Memory B cell (primary cell): ENCODE measurements at regions not wholly inside any gene's neighbourhood (a gene's known extent, or its start where the extent isn't known, plus 50 kb on each side); places are given as distances from the start of the nearest gene placed in this dataset.
"Not testable (repeated sequence)": the region's sequence is repeated elsewhere in the genome, so short reads cannot be mapped to it uniquely, and the experiment has no call there.

Experiments
- ATAC-seq: fragments of 150-1000 bp; cut with Tn5 transposase; 2 replicates; pipeline ENCODE4 v1.10.0; 2021; ENCODE audit warnings: low read depth, mild to moderate bottlenecking, moderate library complexity
- DNase-seq, 2 donors: peaks; one replicate each; pipeline ENCODE4 v3.0.0; 2022; ENCODE audit warnings: low spot score in 2 of 2
- H3K27ac Mint-ChIP-seq: one replicate; pipeline ENCODE4 v1.8.0; 2022; ENCODE audit warnings: mild to moderate bottlenecking, moderate library complexity, mixed read lengths
- H3K27me3 Mint-ChIP-seq: one replicate; pipeline ENCODE4 v1.8.0; 2022; ENCODE audit warnings: mixed read lengths
- H3K36me3 Mint-ChIP-seq: one replicate; pipeline ENCODE4 v1.8.0; 2022; ENCODE audit warnings: mild to moderate bottlenecking, mixed read lengths
- H3K4me1 Mint-ChIP-seq: one replicate; pipeline ENCODE4 v1.8.0; 2022; ENCODE audit warnings: mixed read lengths
- H3K4me3 Mint-ChIP-seq: one replicate; pipeline ENCODE4 v1.8.0; 2022; ENCODE audit warnings: mild to moderate bottlenecking, moderate library complexity, mixed read lengths
- H3K9me3 Mint-ChIP-seq: one replicate; pipeline ENCODE4 v1.8.0; 2022; ENCODE audit warnings: mixed read lengths

DNA sequence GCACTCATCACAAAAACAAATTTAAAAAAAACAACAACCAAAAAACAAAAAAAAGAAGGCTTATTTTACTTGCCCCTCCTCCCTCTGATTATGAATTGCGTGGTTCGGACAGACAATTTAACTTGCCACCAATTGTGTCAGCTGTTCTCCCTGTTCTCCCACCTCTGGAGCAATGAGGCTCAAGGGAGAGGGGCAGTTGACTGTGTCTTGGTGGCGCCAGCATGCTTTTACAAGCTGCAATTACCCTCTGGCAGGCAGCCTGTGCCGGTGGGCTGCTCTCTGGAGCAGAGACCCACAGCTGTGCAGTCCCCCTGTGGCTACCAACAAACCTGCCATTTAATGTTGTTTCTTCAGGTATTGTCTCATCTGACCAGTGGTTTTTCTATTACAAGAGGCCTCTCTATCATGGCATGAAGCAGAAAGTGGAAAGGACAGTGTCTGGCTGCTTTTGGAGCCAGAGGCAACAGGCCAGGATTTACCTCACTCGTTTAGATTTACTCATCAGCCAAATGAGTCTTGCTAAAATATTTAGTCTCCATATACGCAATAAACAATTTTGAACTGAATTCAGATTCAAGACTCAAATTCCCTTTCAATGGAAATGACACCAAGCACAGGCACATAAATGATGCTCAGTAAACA is 192.0 kb upstream of the TPRG1 start:
- DNase-seq, result no peak
- Mint-ChIP-seq H3K27me3 (peaks cover 4% of the 10 kb centered on the region), H3K4me3 (no peak overlapping the region), H3K4me1 (peaks cover 2% of the 10 kb centered on the region), H3K27ac (no peak overlapping the region), H3K36me3 (no peaks in the 10 kb centered on the region), H3K9me3 (no peaks in the 10 kb centered on the region)
- no peak for ATAC-seq

GRCh38 chr3:188993181-188993580 is 178.6 kb upstream of the TPRG1 start:
- Mint-ChIP-seq H3K4me3 (no peak overlapping the region), H3K4me1 (no peaks in the 10 kb centered on the region), H3K9me3 (no peaks in the 10 kb centered on the region), H3K27ac (no peak overlapping the region), H3K27me3 (peaks cover 4% of the 10 kb centered on the region), H3K36me3 (no peaks in the 10 kb centered on the region)
- ATAC-seq, result no peak
- DNase-seq, result no peak

GRCh38 chr3:189001559-189001958 is 170.2 kb upstream of the TPRG1 start:
- no peaks in the 10 kb centered on the region for H3K9me3 Mint-ChIP-seq
- H3K4me3 Mint-ChIP-seq, result no peak overlapping the region
- no peak for DNase-seq
- H3K27ac Mint-ChIP-seq, result no peak overlapping the region
- H3K36me3 Mint-ChIP-seq, result no peaks in the 10 kb centered on the region
- H3K4me1 Mint-ChIP-seq, result no peaks in the 10 kb centered on the region
- no peak for ATAC-seq
- peaks cover 2% of the 10 kb centered on the region for H3K27me3 Mint-ChIP-seq

GRCh38 chr3:189003410-189003809 is 168.4 kb upstream of the TPRG1 start:
- DNase-seq (no peak), ATAC-seq (no peak)
- Mint-ChIP-seq H3K4me1 (no peaks in the 10 kb centered on the region), H3K27ac (no peak overlapping the region), H3K27me3 (peaks cover 2% of the 10 kb centered on the region), H3K4me3 (no peak overlapping the region), H3K36me3 (no peaks in the 10 kb centered on the region), H3K9me3 (no peaks in the 10 kb centered on the region)

- no peak for ATAC-seq
- H3K27ac Mint-ChIP-seq, result no peak overlapping the region
These were observed 158.4 kb upstream of the TPRG1 start for GRCh38 chr3:189013224-189013888.

GRCh38 chr3:189014526-189014925 is 157.2 kb upstream of the TPRG1 start:
- Mint-ChIP-seq H3K36me3 (peaks cover 5% of the 10 kb centered on the region), H3K4me3 (no peak overlapping the region), H3K27ac (no peak overlapping the region), H3K27me3 (peaks cover 4% of the 10 kb centered on the region), H3K4me1 (no peaks in the 10 kb centered on the region), H3K9me3 (peaks cover 7% of the 10 kb centered on the region)
- DNase-seq (no peak), ATAC-seq (no peak)

More at GRCh38 chr3:189013224-189013888, 158.4 kb upstream of the TPRG1 start:
- H3K4me3 Mint-ChIP-seq, result no peak overlapping the region
- peaks cover 4% of the 10 kb centered on the region for H3K27me3 Mint-ChIP-seq
- H3K36me3 Mint-ChIP-seq, result peaks cover 5% of the 10 kb centered on the region
- no peaks in the 10 kb centered on the region for H3K4me1 Mint-ChIP-seq
- DNase-seq, result no peak
- peaks cover 7% of the 10 kb centered on the region for H3K9me3 Mint-ChIP-seq

- peak overlapping the region; percentile 25 for H3K4me3 Mint-ChIP-seq
These were observed 148.9 kb upstream of the TPRG1 start for GRCh38 chr3:189022576-189023466.

GRCh38 chr3:189025866-189026265 is 145.9 kb upstream of the TPRG1 start:
- H3K4me1 Mint-ChIP-seq, result no peaks in the 10 kb centered on the region

More at GRCh38 chr3:189022576-189023466, 148.9 kb upstream of the TPRG1 start:
- not testable (repeated sequence) for H3K36me3 Mint-ChIP-seq, H3K9me3 Mint-ChIP-seq, DNase-seq, ATAC-seq, H3K4me1 Mint-ChIP-seq, H3K27ac Mint-ChIP-seq
- H3K27me3 Mint-ChIP-seq, result peaks cover 15% of the 10 kb centered on the region

GRCh38 chr3:189027626-189028155 is 144.1 kb upstream of the TPRG1 start:
- Mint-ChIP-seq H3K27me3 (peaks cover 27% of the 10 kb centered on the region), H3K27ac (no peak overlapping the region), H3K36me3 (peaks cover 6% of the 10 kb centered on the region)

More at GRCh38 chr3:189025866-189026265, 145.9 kb upstream of the TPRG1 start:
- ATAC-seq (no peak), DNase-seq (no peak)
- peaks cover 6% of the 10 kb centered on the region for H3K36me3 Mint-ChIP-seq
- no peak overlapping the region for H3K4me3 Mint-ChIP-seq
- no peaks in the 10 kb centered on the region for H3K9me3 Mint-ChIP-seq
- H3K27me3 Mint-ChIP-seq, result peaks cover 24% of the 10 kb centered on the region
- H3K27ac Mint-ChIP-seq, result no peak overlapping the region

DNA sequence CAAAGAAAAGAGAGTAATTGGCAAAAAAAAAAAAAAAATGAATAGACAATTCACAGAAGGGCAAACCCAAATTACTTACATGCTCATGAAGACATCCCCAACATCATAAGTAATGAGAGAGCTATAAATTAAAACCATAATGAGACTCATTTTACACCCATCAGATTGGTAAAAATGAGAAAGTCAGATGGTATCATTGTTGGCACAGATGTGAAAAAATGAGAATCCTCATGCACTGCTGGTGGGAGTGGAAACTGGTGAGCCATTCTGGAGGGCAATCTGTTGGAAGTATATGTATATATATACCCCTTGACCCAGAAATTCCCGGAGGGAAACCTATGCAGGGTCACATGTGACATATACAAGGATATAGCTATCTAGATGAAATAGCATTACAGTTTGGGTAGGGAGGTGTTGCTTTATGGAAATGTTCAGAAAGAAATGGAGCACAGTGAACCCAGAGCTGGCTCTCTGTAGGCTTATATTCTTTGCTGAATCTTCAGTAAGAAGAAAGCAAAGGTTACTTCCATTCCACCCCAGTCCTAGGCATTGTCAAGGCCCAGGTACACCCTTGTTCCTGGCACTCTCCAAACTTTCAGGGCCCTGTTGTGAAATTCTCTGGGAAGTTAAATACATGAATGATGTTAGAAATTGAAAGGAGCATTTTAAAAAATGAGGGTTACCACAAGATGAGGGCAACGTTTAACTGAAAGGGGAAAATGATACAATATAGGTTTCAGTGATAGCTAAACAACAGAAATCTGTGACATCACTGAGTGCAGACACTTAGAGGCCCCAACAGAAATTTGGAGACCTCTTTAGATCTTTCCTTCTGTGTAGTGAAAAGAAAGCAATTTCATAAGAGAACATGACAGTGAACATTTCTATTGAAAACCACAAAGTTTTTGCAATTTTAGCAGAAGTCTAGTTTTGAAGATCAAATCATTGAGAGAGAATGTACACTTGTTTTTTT is 132.7 kb upstream of the TPRG1 start:
- Mint-ChIP-seq H3K4me1 (no peaks in the 10 kb centered on the region), H3K4me3 (no peak overlapping the region), H3K36me3 (no peaks in the 10 kb centered on the region), H3K9me3 (no peaks in the 10 kb centered on the region), H3K27me3 (no peaks in the 10 kb centered on the region), H3K27ac (peak overlapping the region; percentile 8)
- ATAC-seq (no peak), DNase-seq (no peak)

More at GRCh38 chr3:189027626-189028155, 144.1 kb upstream of the TPRG1 start:
- Mint-ChIP-seq H3K4me1 (no peaks in the 10 kb centered on the region), H3K4me3 (no peak overlapping the region), H3K9me3 (no peaks in the 10 kb centered on the region)
- DNase-seq, result no peak
- no peak for ATAC-seq

- no peak overlapping the region for H3K4me3 Mint-ChIP-seq
- ATAC-seq (no peak), DNase-seq (no peak)
- no peaks in the 10 kb centered on the region for H3K36me3 Mint-ChIP-seq
- no peak overlapping the region for H3K27ac Mint-ChIP-seq
- no peaks in the 10 kb centered on the region for H3K9me3 Mint-ChIP-seq
- no peaks in the 10 kb centered on the region for H3K4me1 Mint-ChIP-seq
- H3K27me3 Mint-ChIP-seq, result no peaks in the 10 kb centered on the region
These were observed 131.0 kb upstream of the TPRG1 start for GRCh38 chr3:189040656-189041335.

DNA sequence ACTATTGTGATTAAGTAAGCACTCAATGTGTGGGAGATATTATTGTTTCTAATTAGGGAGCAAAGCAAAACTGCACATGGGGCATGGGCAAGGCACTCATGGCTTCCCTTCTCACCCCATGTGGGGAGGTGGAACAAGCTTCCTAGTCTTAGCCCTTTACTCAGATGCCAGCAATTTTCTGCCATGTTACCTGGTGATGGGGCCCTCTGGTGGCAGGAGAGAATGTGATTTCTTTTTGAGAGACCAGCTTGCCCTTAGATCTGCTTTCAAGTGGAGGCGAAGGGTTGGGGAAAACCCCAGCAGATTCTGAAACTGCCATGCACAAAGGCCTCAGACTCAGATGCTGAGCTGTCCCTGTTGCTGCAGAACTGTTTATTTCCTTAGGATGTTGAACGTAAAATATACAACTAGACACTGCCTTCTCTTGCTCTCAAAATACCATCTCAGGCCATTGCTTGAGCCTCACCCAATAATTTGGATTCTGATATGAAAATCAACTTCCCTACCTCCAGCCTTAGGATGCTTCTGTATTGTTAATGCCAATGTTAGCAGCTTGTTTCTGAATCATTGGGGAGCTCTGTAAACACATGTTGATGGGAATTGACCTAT is 130.2 kb upstream of the TPRG1 start:
- Mint-ChIP-seq H3K27ac (no peak overlapping the region), H3K36me3 (no peaks in the 10 kb centered on the region), H3K9me3 (no peaks in the 10 kb centered on the region), H3K4me3 (no peak overlapping the region), H3K4me1 (no peaks in the 10 kb centered on the region), H3K27me3 (no peaks in the 10 kb centered on the region)
- DNase-seq (peak; percentile 33 to 51), ATAC-seq (peak; percentile 98)
